ENCODE measurements at regions not wholly inside any gene's neighbourhood (a gene's known extent, or its start where the extent isn't known, plus 50 kb on each side); places are given as distances from the start of the nearest gene placed in this dataset.

DNA sequence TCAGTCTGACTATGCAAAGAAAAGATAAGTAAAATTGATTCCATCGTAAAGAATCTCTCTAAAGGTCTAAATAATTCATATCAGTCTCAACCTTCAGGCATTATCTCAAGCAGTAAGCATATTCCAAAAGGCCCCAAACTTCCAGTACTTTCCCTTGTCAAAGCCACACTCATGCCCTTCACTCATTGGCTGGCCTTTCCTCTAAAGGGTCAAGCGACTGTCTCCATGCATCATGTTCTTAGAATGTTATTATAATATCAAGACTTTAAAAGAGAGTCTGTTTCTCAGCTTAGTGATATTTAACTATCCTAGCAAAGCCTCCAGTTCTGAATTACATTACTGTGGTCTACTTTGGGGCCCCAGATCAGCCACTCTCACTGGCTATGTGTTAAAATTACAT, 271.3 kb downstream of the MREG start:
- TF ChIP-seq, protein P1, sequence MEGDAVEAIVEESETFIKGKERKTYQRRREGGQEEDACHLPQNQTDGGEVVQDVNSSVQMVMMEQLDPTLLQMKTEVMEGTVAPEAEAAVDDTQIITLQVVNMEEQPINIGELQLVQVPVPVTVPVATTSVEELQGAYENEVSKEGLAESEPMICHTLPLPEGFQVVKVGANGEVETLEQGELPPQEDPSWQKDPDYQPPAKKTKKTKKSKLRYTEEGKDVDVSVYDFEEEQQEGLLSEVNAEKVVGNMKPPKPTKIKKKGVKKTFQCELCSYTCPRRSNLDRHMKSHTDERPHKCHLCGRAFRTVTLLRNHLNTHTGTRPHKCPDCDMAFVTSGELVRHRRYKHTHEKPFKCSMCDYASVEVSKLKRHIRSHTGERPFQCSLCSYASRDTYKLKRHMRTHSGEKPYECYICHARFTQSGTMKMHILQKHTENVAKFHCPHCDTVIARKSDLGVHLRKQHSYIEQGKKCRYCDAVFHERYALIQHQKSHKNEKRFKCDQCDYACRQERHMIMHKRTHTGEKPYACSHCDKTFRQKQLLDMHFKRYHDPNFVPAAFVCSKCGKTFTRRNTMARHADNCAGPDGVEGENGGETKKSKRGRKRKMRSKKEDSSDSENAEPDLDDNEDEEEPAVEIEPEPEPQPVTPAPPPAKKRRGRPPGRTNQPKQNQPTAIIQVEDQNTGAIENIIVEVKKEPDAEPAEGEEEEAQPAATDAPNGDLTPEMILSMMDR (IDR thresholded peaks at IDR 0.05) = no peak
- no peak for TF ChIP-seq POLR2A (IDR thresholded peaks at IDR 0.05)
